ENCODE measurements at regions not wholly inside any gene's neighbourhood (a gene's known extent, or its start where the extent isn't known, plus 50 kb on each side); places are given as distances from the start of the nearest gene placed in this dataset.
"Not testable (repeated sequence)": the region's sequence is repeated elsewhere in the genome, so short reads cannot be mapped to it uniquely, and the experiment has no call there.

- not testable (repeated sequence) for TF ChIP-seq POLR2A (IDR thresholded peaks at IDR 0.05); CTCF (IDR thresholded peaks at IDR 0.05 in 4 of 5, conservative IDR thresholded peaks at IDR 0.05 in 1 of 5)
Observed at GRCh38 chr6:88390998-88391397, 224.9 kb upstream of the CNR1 start.

Measured in gastrocnemius medialis (tissue), 4 donors.